ENCODE measurements at regions not wholly inside any gene's neighbourhood (a gene's known extent, or its start where the extent isn't known, plus 50 kb on each side); places are given as distances from the start of the nearest gene placed in this dataset.

- Histone ChIP-seq H3K27me3 (ENCODE audit: control insufficient read depth in 2 of 2, insufficient read depth in 2 of 2, low read length in 2 of 2) (no peaks in the 10 kb centered on the region), H3K9ac (ENCODE audit: insufficient read depth, low read length, poor library complexity, severe bottlenecking) (no peak overlapping the region), H3K9me3 (replicated peaks in 1 of 2; ENCODE audit: control insufficient read depth in 1 of 2, insufficient read depth in 1 of 2, low read length in 2 of 2) (no peaks in the 10 kb centered on the region), H3K4me2 (replicated peaks; ENCODE audit: extremely low read depth, low read length, poor library complexity, severe bottlenecking) (no peak overlapping the region), H2AFZ (ENCODE audit: insufficient read depth, low read depth, low read length, poor library complexity, severe bottlenecking) (no peak overlapping the region), H3K4me3 (replicated peaks in 1 of 3; ENCODE audit: low read depth in 2 of 3, low read length in 3 of 3) (no peak overlapping the region), H3K79me2 (ENCODE audit: insufficient read depth, low read length) (no peaks in the 10 kb centered on the region), H3K27ac (ENCODE audit: low read depth in 1 of 2, low read length in 2 of 2) (no peak overlapping the region), H4K20me1 (ENCODE audit: insufficient read depth, low read length) (no peaks in the 10 kb centered on the region), H3K4me1 (ENCODE audit: control insufficient read depth in 1 of 2, insufficient read depth in 2 of 2, low read length in 2 of 2) (no peaks in the 10 kb centered on the region), H3K36me3 (replicated peaks in 1 of 2; ENCODE audit: control insufficient read depth in 1 of 2, insufficient read depth in 2 of 2, low read length in 2 of 2) (no peaks in the 10 kb centered on the region)
- no peaks in the 10 kb centered on the region for H3K36me3 Mint-ChIP-seq
- 71% methylated on average over 5 of the region's 5 CpGs for WGBS (ENCODE audit: insufficient coverage)
- no peak overlapping the region for H3K4me3 Mint-ChIP-seq
- H3K27ac Mint-ChIP-seq = no peak overlapping the region
- peaks cover 0 to 11% (median 6%) of the 10 kb centered on the region in 7 donors for H3K9me3 Mint-ChIP-seq
- H3K4me1 Mint-ChIP-seq = no peaks in the 10 kb centered on the region
- no peak for TF ChIP-seq CTCF (IDR thresholded peaks at IDR 0.05)
- intact Hi-C loops (cut with micrococcal nuclease) = no loop called here
- H3K27me3 Mint-ChIP-seq (ENCODE audit: low read depth in 3 of 3) = peaks cover 0 to 1% (median 1%) of the 10 kb centered on the region in 3 donors
- DNase-seq = no peak
Measured at GRCh38 chr6:84333842-84334241, 106.4 kb upstream of the CEP162 start.

- H3K27ac Mint-ChIP-seq = no peak overlapping the region
Measured at GRCh38 chr6:84332139-84333034, 104.9 kb upstream of the CEP162 start.

More at GRCh38 chr6:84332139-84333034, 104.9 kb upstream of the CEP162 start:
- no peak overlapping the region for H3K4me2 ChIP-seq (replicated peaks; ENCODE audit: extremely low read depth, low read length, poor library complexity, severe bottlenecking)
- no peak overlapping the region for H3K27ac ChIP-seq (ENCODE audit: low read depth in 1 of 2, low read length in 2 of 2)
- no CpG with 5 or more reads among the region's 3 CpGs for WGBS (ENCODE audit: insufficient coverage)
- H3K36me3 ChIP-seq (replicated peaks in 1 of 2; ENCODE audit: control insufficient read depth in 1 of 2, insufficient read depth in 2 of 2, low read length in 2 of 2) = no peaks in the 10 kb centered on the region
- Mint-ChIP-seq H3K4me1 (no peaks in the 10 kb centered on the region), H3K27me3 (ENCODE audit: low read depth in 3 of 3) (peaks cover 0 to 1% (median 0%) of the 10 kb centered on the region in 3 donors), H3K36me3 (no peaks in the 10 kb centered on the region), H3K4me3 (no peak overlapping the region), H3K9me3 (peaks cover 0 to 7% (median 5%) of the 10 kb centered on the region in 7 donors)
- intact Hi-C loops (cut with micrococcal nuclease) = no loop called here
- no peak for DNase-seq
- no peaks in the 10 kb centered on the region for H3K4me1 ChIP-seq (ENCODE audit: control insufficient read depth in 1 of 2, insufficient read depth in 2 of 2, low read length in 2 of 2)
- no peaks in the 10 kb centered on the region for H3K79me2 ChIP-seq (ENCODE audit: insufficient read depth, low read length)
- H3K9ac ChIP-seq (ENCODE audit: insufficient read depth, low read length, poor library complexity, severe bottlenecking) = no peak overlapping the region
- no peak overlapping the region for H2AFZ ChIP-seq (ENCODE audit: insufficient read depth, low read depth, low read length, poor library complexity, severe bottlenecking)
- no peaks in the 10 kb centered on the region for H3K27me3 ChIP-seq (ENCODE audit: control insufficient read depth in 2 of 2, insufficient read depth in 2 of 2, low read length in 2 of 2)
- no peaks in the 10 kb centered on the region for H4K20me1 ChIP-seq (ENCODE audit: insufficient read depth, low read length)
- H3K4me3 ChIP-seq (replicated peaks in 1 of 3; ENCODE audit: low read depth in 2 of 3, low read length in 3 of 3) = no peak overlapping the region
- no peaks in the 10 kb centered on the region for H3K9me3 ChIP-seq (replicated peaks in 1 of 2; ENCODE audit: control insufficient read depth in 1 of 2, insufficient read depth in 1 of 2, low read length in 2 of 2)
- no peak for TF ChIP-seq CTCF (IDR thresholded peaks at IDR 0.05)
